CD4-positive, alpha-beta T cell (primary cell): ENCODE measurements at regions not wholly inside any gene's neighbourhood (a gene's known extent, or its start where the extent isn't known, plus 50 kb on each side); places are given as distances from the start of the nearest gene placed in this dataset.

Experiments
- ATAC-seq: fragments of 200-7000 bp; cut with Tn5 transposase; one replicate; pipeline ENCODE4 v1.10.0; 2022; ENCODE audit warnings: mild to moderate bottlenecking; ENCODE audit not compliant: poor library complexity
- CTCF ChIA-PET: fragments of 350-600 bp; sonication (Branson Sonifier 250); formaldehyde crosslinking; loops from one replicate; lab custom pipeline; 2021; ENCODE audit warnings: antibody characterized with exemption, inconsistent platforms; lab: Charles Lee
- POLR2A ChIA-PET: fragments of 350-600 bp; sonication (Branson Sonifier 250); formaldehyde crosslinking; loops from one replicate; lab custom pipeline; 2021; ENCODE audit warnings: antibody characterized with exemption, inconsistent platforms; lab: Charles Lee
- DNase-seq, 14 experiments: peaks; one replicate each; pipeline ENCODE4 v3.0.0-alpha.2; 2013 to 2020; ENCODE audit warnings: mixed read lengths in 2 of 14
- H3K27ac ChIP-seq, 2 donors: one replicate each; pipeline versions ENCODE4 v1.5.1 to v1.7.0; 2013; ENCODE audit warnings: low read length in 2 of 2, low read depth in 1 of 2, mild to moderate bottlenecking in 1 of 2
- H3K27me3 ChIP-seq, 2 experiments: 1 replicate in 1 of 2; 2 replicates in 1 of 2; pipeline versions ENCODE4 v1.6.1 to v1.7.0; 2013; ENCODE audit warnings: low read length in 2 of 2, control low read depth in 1 of 2, mild to moderate bottlenecking in 1 of 2, moderate library complexity in 1 of 2; ENCODE audit not compliant: insufficient read depth in 2 of 2, control insufficient read depth in 1 of 2
- H3K36me3 ChIP-seq: one replicate; pipeline ENCODE4 v1.6.1; 2013; ENCODE audit warnings: low read length, control low read depth; ENCODE audit not compliant: insufficient read depth
- H3K4me1 ChIP-seq: one replicate; pipeline ENCODE4 v1.6.1; 2013; ENCODE audit warnings: low read length, control low read depth; ENCODE audit not compliant: insufficient read depth
- H3K4me3 ChIP-seq: one replicate; pipeline ENCODE4 v1.5.1; 2013; ENCODE audit warnings: mild to moderate bottlenecking, low read length, moderate library complexity
- H3K9me3 ChIP-seq, 2 experiments: 1 replicate in 1 of 2; 2 replicates in 1 of 2; pipeline versions ENCODE4 v1.6.1 to v1.7.0; 2013; ENCODE audit warnings: low read length in 2 of 2, mild to moderate bottlenecking in 2 of 2, control low read depth in 1 of 2, moderate library complexity in 1 of 2; ENCODE audit not compliant: control insufficient read depth in 1 of 2, insufficient read depth in 1 of 2
- H3K27ac Mint-ChIP-seq: one replicate; pipeline ENCODE4 v1.8.0; 2020; ENCODE audit warnings: mixed read lengths
- H3K27me3 Mint-ChIP-seq: one replicate; pipeline ENCODE4 v1.8.0; 2021; ENCODE audit warnings: mixed read lengths
- H3K36me3 Mint-ChIP-seq: one replicate; pipeline ENCODE4 v1.8.0; 2021; ENCODE audit warnings: low read depth, mixed read lengths
- H3K4me1 Mint-ChIP-seq: one replicate; pipeline ENCODE4 v1.8.0; 2021; ENCODE audit warnings: low read depth, mixed read lengths
- H3K4me3 Mint-ChIP-seq: one replicate; pipeline ENCODE4 v1.8.0; 2020; ENCODE audit warnings: mild to moderate bottlenecking, mixed read lengths
- H3K9me3 Mint-ChIP-seq: one replicate; pipeline ENCODE4 v1.8.0; 2020; ENCODE audit warnings: mixed read lengths
- CTCF ChIP-seq: fragments of 200-600 bp; IDR thresholded peaks from one replicate; pipeline ENCODE4 v1.8.0; 2022; ENCODE audit warnings: antibody characterized with exemption, mild to moderate bottlenecking
- intact Hi-C, 2 experiments: fragments of 100-400 bp; cut with DNase I in 1 of 2; cut with micrococcal nuclease in 1 of 2; formaldehyde crosslinking; loops; one replicate each; pipeline versions ENCODE4 v1.15.1 to v1.9.0; 2023 to 2025; cut with DNase I, micrococcal nuclease

DNA sequence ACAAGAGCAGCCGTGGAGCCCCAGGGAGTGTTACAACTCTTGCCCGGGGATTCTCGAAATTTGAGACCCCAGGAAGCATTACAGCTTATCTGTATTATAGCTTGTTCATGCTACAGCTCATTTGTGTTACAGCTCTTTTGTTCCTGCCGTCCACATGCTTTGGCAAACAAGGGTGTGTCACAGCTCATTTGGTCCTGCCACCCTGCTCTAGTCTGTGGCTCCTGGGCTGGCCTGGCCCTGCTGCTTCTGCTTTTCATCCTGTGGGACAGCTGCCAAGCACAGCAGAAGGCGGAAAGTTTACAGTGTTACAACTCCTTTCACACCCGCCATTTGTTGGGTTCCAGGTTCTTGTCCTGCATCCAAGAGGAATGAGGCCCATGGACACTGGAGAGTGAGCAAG, 685.0 kb downstream of the SLCO4C1 start:
- TF ChIP-seq CTCF, result no peak
- Mint-ChIP-seq H3K36me3 (no peaks in the 10 kb centered on the region), H3K27ac (no peak overlapping the region), H3K4me1 (no peaks in the 10 kb centered on the region), H3K9me3 (no peaks in the 10 kb centered on the region), H3K4me3 (no peak overlapping the region), H3K27me3 (no peaks in the 10 kb centered on the region)
- Histone ChIP-seq H3K27ac (no peak overlapping the region), H3K27me3 (no peaks in the 10 kb centered on the region), H3K9me3 (peaks cover 0 to 9% of the 10 kb centered on the region in 2 experiments), H3K4me1 (no peaks in the 10 kb centered on the region), H3K4me3 (no peak overlapping the region), H3K36me3 (no peaks in the 10 kb centered on the region)
- ATAC-seq (no peak), DNase-seq (no peak)
- CTCF ChIA-PET, result no interaction called here
- intact Hi-C loops, result no loop called here
- POLR2A ChIA-PET, result no interaction called here

DNA sequence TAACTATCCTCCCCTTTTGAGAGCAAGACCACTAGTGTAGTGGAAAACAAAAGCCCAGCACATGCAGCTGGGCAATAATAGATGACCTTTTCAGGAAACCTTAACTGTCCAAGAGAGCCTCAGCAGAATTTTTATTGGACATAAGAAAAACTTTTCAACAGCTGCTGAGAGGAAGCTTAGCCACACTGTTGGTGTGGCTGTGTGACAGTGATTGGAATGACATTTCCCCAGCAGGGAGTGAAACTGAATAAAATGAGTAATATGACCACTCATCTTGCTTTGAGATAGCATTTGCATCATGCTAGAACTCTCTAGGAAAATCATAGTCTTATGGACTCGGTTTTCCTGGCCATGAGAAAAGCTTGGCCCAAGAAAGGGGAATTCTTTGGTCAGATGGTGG, 687.8 kb downstream of the SLCO4C1 start:
- no peaks in the 10 kb centered on the region for H3K9me3 Mint-ChIP-seq
- H3K27me3 Mint-ChIP-seq, result no peaks in the 10 kb centered on the region
- DNase-seq (no peak), ATAC-seq (no peak)
- ChIA-PET CTCF (no interaction called here), POLR2A (no interaction called here)
- no peak overlapping the region for H3K4me3 Mint-ChIP-seq
- Histone ChIP-seq H3K36me3 (no peaks in the 10 kb centered on the region), H3K4me3 (no peak overlapping the region), H3K27me3 (no peaks in the 10 kb centered on the region), H3K9me3 (peaks cover 0 to 9% of the 10 kb centered on the region in 2 experiments), H3K27ac (no peak overlapping the region), H3K4me1 (no peaks in the 10 kb centered on the region)
- no peak overlapping the region for H3K27ac Mint-ChIP-seq
- no peak for TF ChIP-seq CTCF
- intact Hi-C loops, result no loop called here
- H3K36me3 Mint-ChIP-seq, result no peaks in the 10 kb centered on the region
- no peaks in the 10 kb centered on the region for H3K4me1 Mint-ChIP-seq

- Mint-ChIP-seq H3K36me3 (no peaks in the 10 kb centered on the region), H3K27ac (no peak overlapping the region), H3K9me3 (no peaks in the 10 kb centered on the region), H3K4me1 (no peaks in the 10 kb centered on the region), H3K4me3 (no peak overlapping the region), H3K27me3 (no peaks in the 10 kb centered on the region)
- ChIA-PET CTCF (no interaction called here), POLR2A (no interaction called here)
- Histone ChIP-seq H3K27me3 (no peaks in the 10 kb centered on the region), H3K4me3 (no peak overlapping the region), H3K4me1 (no peaks in the 10 kb centered on the region), H3K27ac (no peak overlapping the region), H3K36me3 (no peaks in the 10 kb centered on the region), H3K9me3 (peaks cover 0 to 4% of the 10 kb centered on the region in 2 experiments)
- no peak for TF ChIP-seq CTCF
- intact Hi-C loops, result no loop called here
- ATAC-seq (no peak), DNase-seq (no peak)
Observed at GRCh38 chr5:101605700-101606099, 690.4 kb downstream of the SLCO4C1 start.
